CD14-positive monocyte (primary cell): ENCODE measurements at regions not wholly inside any gene's neighbourhood (a gene's known extent, or its start where the extent isn't known, plus 50 kb on each side); places are given as distances from the start of the nearest gene placed in this dataset.

ENCODE experiments used
- DNase-seq, 3 donors: peaks; one replicate each; pipeline ENCODE4 v3.0.0-alpha.2; 2011 to 2022
- H2AFZ ChIP-seq: 2 replicates; pipeline ENCODE4 v1.6.0; 2012; ENCODE audit warnings: mild to moderate bottlenecking, low read depth, low read length, inconsistent platforms; ENCODE audit not compliant: insufficient read depth, poor library complexity, severe bottlenecking
- H3K27ac ChIP-seq, 2 donors: 1 replicate in 1 of 2; 2 replicates in 1 of 2; pipeline ENCODE4 v1.5.1; 2012 to 2013; ENCODE audit warnings: low read length in 2 of 2, control low read depth in 1 of 2, inconsistent platforms in 1 of 2, low read depth in 1 of 2, mild to moderate bottlenecking in 1 of 2
- H3K27me3 ChIP-seq, 2 donors: one replicate each; pipeline versions ENCODE4 v1.6.0 to v1.6.1; 2011 to 2013; ENCODE audit warnings: low read length in 2 of 2; ENCODE audit not compliant: control insufficient read depth in 2 of 2, insufficient read depth in 2 of 2
- H3K36me3 ChIP-seq, 2 donors: replicated peaks in 1 of 2; 1 replicate in 1 of 2; 2 replicates in 1 of 2; pipeline versions ENCODE4 v1.5.1 to v1.6.1; 2012 to 2013; ENCODE audit warnings: low read length in 2 of 2, control low read depth in 1 of 2, inconsistent platforms in 1 of 2, mild to moderate bottlenecking in 1 of 2; ENCODE audit not compliant: insufficient read depth in 2 of 2, control insufficient read depth in 1 of 2
- H3K4me1 ChIP-seq, 2 donors: 1 replicate in 1 of 2; 2 replicates in 1 of 2; pipeline versions ENCODE4 v1.5.1 to v1.6.1; 2012 to 2013; ENCODE audit warnings: low read length in 2 of 2, control low read depth in 1 of 2, inconsistent platforms in 1 of 2, mild to moderate bottlenecking in 1 of 2, moderate library complexity in 1 of 2; ENCODE audit not compliant: insufficient read depth in 2 of 2, control insufficient read depth in 1 of 2
- H3K4me2 ChIP-seq: replicated peaks from 2 replicates; pipeline ENCODE3; 2012; ENCODE audit warnings: low read length, moderate library complexity, mild to moderate bottlenecking; ENCODE audit not compliant: poor library complexity, severe bottlenecking; ENCODE audit errors: extremely low read depth
- H3K4me3 ChIP-seq, 3 experiments: fragments of 200-600 bp in 1 of 3; sonication (generic) in 1 of 3; replicated peaks in 1 of 3; 1 replicate in 2 of 3; 2 replicates in 1 of 3; pipeline ENCODE4 v1.5.1; 2011 to 2013; ENCODE audit warnings: low read length in 3 of 3, mild to moderate bottlenecking in 3 of 3, control low read depth in 2 of 3, low read depth in 2 of 3, inconsistent platforms in 1 of 3, moderate library complexity in 1 of 3
- H3K79me2 ChIP-seq: 2 replicates; pipeline ENCODE4 v1.6.0; 2012; ENCODE audit warnings: mild to moderate bottlenecking, control low read depth, inconsistent platforms, low read length, moderate library complexity; ENCODE audit not compliant: insufficient read depth
- H3K9ac ChIP-seq: 2 replicates; pipeline ENCODE4 v1.6.0; 2017; ENCODE audit warnings: low read length, mild to moderate bottlenecking; ENCODE audit not compliant: insufficient read depth, poor library complexity, severe bottlenecking
- H3K9me3 ChIP-seq, 2 donors: replicated peaks in 1 of 2; 1 replicate in 1 of 2; 2 replicates in 1 of 2; pipeline versions ENCODE4 v1.5.1 to v1.6.1; 2012 to 2013; ENCODE audit warnings: low read length in 2 of 2, control low read depth in 1 of 2; ENCODE audit not compliant: control insufficient read depth in 1 of 2, insufficient read depth in 1 of 2
- H4K20me1 ChIP-seq: 2 replicates; pipeline ENCODE4 v1.6.0; 2012; ENCODE audit warnings: mild to moderate bottlenecking, low read length, control low read depth, moderate library complexity; ENCODE audit not compliant: insufficient read depth
- H3K27ac Mint-ChIP-seq, 7 donors: one replicate each; pipeline ENCODE4 v1.8.0; 2020; ENCODE audit warnings: mild to moderate bottlenecking in 7 of 7, mixed read lengths in 7 of 7, moderate library complexity in 6 of 7, inconsistent platforms in 2 of 7
- H3K27me3 Mint-ChIP-seq, 3 donors: one replicate each; pipeline ENCODE4 v1.8.0; 2021 to 2022; ENCODE audit warnings: low read depth in 3 of 3, mild to moderate bottlenecking in 3 of 3, mixed read lengths in 3 of 3, moderate library complexity in 3 of 3, inconsistent platforms in 1 of 3
- H3K36me3 Mint-ChIP-seq, 2 donors: one replicate each; pipeline ENCODE4 v1.8.0; 2020; ENCODE audit warnings: mixed read lengths in 2 of 2, inconsistent platforms in 1 of 2, mild to moderate bottlenecking in 1 of 2
- H3K4me1 Mint-ChIP-seq: one replicate; pipeline ENCODE4 v1.8.0; 2020; ENCODE audit warnings: mild to moderate bottlenecking, mixed read lengths
- H3K4me3 Mint-ChIP-seq, 2 donors: one replicate each; pipeline ENCODE4 v1.8.0; 2020; ENCODE audit warnings: mild to moderate bottlenecking in 2 of 2, mixed read lengths in 2 of 2, moderate library complexity in 1 of 2
- H3K9me3 Mint-ChIP-seq, 7 donors: one replicate each; pipeline ENCODE4 v1.8.0; 2020 to 2022; ENCODE audit warnings: mixed read lengths in 7 of 7, mild to moderate bottlenecking in 6 of 7, moderate library complexity in 6 of 7, inconsistent platforms in 2 of 7
- CTCF ChIP-seq: fragments of 200-600 bp; IDR thresholded peaks from one replicate; pipeline ENCODE4 v1.8.0; 2022; ENCODE audit warnings: antibody characterized with exemption, mild to moderate bottlenecking
- WGBS: methylation state at CpG from one replicate; pipeline ENCODE4 v1.1.5; 2013; ENCODE audit warnings: missing lambda C conversion rate; ENCODE audit not compliant: insufficient coverage; 5-methylcytosine and 5-hydroxymethylcytosine counted together
- intact Hi-C, 2 donors: fragments of 100-400 bp; cut with micrococcal nuclease; formaldehyde crosslinking; loops; one replicate each; pipeline versions ENCODE4 v1.15.0 to v1.15.1; 2023

DNA sequence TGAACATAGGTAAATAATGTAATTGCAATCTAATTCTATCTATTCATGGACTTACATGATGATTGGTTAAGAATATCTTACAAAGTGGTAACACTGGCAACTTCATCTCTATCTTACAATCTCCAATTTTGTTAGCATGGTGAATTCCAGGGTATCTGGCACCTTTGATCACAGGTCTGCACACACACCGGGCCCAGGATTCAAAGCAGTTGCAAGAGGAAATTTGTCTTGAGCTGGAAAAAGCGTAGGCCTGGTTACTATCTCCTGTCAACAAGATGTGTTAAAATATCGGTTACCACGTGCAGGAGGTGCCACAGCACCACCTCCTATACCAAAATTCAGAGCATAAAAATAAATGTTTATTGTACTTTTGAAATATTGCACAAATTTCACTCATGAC, 2428.4 kb downstream of the PCDH9 start:
- Mint-ChIP-seq H3K27me3 (no peaks in the 10 kb centered on the region), H3K4me3 (no peak overlapping the region), H3K36me3 (no peaks in the 10 kb centered on the region), H3K4me1 (no peaks in the 10 kb centered on the region), H3K27ac (no peak overlapping the region), H3K9me3 (peaks cover 0 to 3% (median 0%) of the 10 kb centered on the region in 7 donors)
- no peak overlapping the region for H3K4me3 ChIP-seq
- H3K4me1 ChIP-seq = no peaks in the 10 kb centered on the region
- H3K4me2 ChIP-seq = no peak overlapping the region
- no peak overlapping the region for H2AFZ ChIP-seq
- no peak overlapping the region for H3K27ac ChIP-seq
- no peaks in the 10 kb centered on the region for H3K9me3 ChIP-seq
- DNase-seq = no peak
- H3K27me3 ChIP-seq = no peaks in the 10 kb centered on the region
- H3K9ac ChIP-seq = no peak overlapping the region
- no peaks in the 10 kb centered on the region for H3K79me2 ChIP-seq
- no peak for TF ChIP-seq CTCF
- no peaks in the 10 kb centered on the region for H4K20me1 ChIP-seq
- intact Hi-C loops = no loop called here
- WGBS = no CpG with 5 or more reads among the region's 4 CpGs
- no peaks in the 10 kb centered on the region for H3K36me3 ChIP-seq

- WGBS = no CpG with 5 or more reads among the region's 4 CpGs
- DNase-seq = no peak
- Histone ChIP-seq H3K27me3 (no peaks in the 10 kb centered on the region), H2AFZ (no peak overlapping the region), H3K4me1 (no peaks in the 10 kb centered on the region), H3K36me3 (no peaks in the 10 kb centered on the region), H3K27ac (no peak overlapping the region), H3K9ac (no peak overlapping the region), H3K4me3 (no peak overlapping the region), H4K20me1 (no peaks in the 10 kb centered on the region), H3K4me2 (no peak overlapping the region), H3K79me2 (no peaks in the 10 kb centered on the region), H3K9me3 (no peaks in the 10 kb centered on the region)
- no peaks in the 10 kb centered on the region for H3K36me3 Mint-ChIP-seq
- H3K9me3 Mint-ChIP-seq = peaks cover 0 to 3% (median 2%) of the 10 kb centered on the region in 7 donors
- no peaks in the 10 kb centered on the region for H3K4me1 Mint-ChIP-seq
- TF ChIP-seq CTCF = no peak
- H3K4me3 Mint-ChIP-seq = no peak overlapping the region
- no peaks in the 10 kb centered on the region for H3K27me3 Mint-ChIP-seq
- intact Hi-C loops = no loop called here
- no peak overlapping the region for H3K27ac Mint-ChIP-seq
These were observed 2431.7 kb downstream of the PCDH9 start for GRCh38 chr13:64798422-64798821.
